HUES6 (cell line): ENCODE measurements at regions not wholly inside any gene's neighbourhood (a gene's known extent, or its start where the extent isn't known, plus 50 kb on each side); places are given as distances from the start of the nearest gene placed in this dataset.

Experiments
- H3K27ac ChIP-seq: 2 replicates; pipeline ENCODE4 v1.7.0; 2013; ENCODE audit warnings: low read depth, mild to moderate bottlenecking, low read length, inconsistent platforms
- H3K27me3 ChIP-seq: 2 replicates; pipeline ENCODE4 v1.6.1; 2013; ENCODE audit warnings: low read length; ENCODE audit not compliant: control insufficient read depth, insufficient read depth
- H3K36me3 ChIP-seq: 2 replicates; pipeline ENCODE4 v1.6.1; 2013; ENCODE audit warnings: low read length; ENCODE audit not compliant: control insufficient read depth, insufficient read depth
- H3K4me1 ChIP-seq: 2 replicates; pipeline ENCODE4 v1.6.1; 2013; ENCODE audit warnings: low read length; ENCODE audit not compliant: control insufficient read depth, insufficient read depth
- H3K4me3 ChIP-seq: 2 replicates; pipeline ENCODE4 v1.5.1; 2013; ENCODE audit warnings: low read depth, low read length
- H3K9ac ChIP-seq: one replicate; pipeline ENCODE4 v1.6.1; 2013; ENCODE audit warnings: mild to moderate bottlenecking, low read length
- H3K9me3 ChIP-seq: 2 replicates; pipeline ENCODE4 v1.6.1; 2013; ENCODE audit warnings: low read depth, low read length; ENCODE audit not compliant: control insufficient read depth, insufficient read depth

- H3K9me3 ChIP-seq = no peaks in the 10 kb centered on the region
- peaks cover 31% of the 10 kb centered on the region for H3K4me1 ChIP-seq
- no peak overlapping the region for H3K9ac ChIP-seq
- no peaks in the 10 kb centered on the region for H3K36me3 ChIP-seq
- H3K27me3 ChIP-seq = no peaks in the 10 kb centered on the region
- no peak overlapping the region for H3K27ac ChIP-seq
- H3K4me3 ChIP-seq = no peak overlapping the region
These were observed 50.3 kb downstream of the NAV1 start for GRCh38 chr1:201589186-201589585.

- Histone ChIP-seq H3K9ac (no peak overlapping the region), H3K27me3 (no peaks in the 10 kb centered on the region), H3K4me1 (peaks cover 35% of the 10 kb centered on the region), H3K9me3 (no peaks in the 10 kb centered on the region), H3K36me3 (no peaks in the 10 kb centered on the region), H3K4me3 (no peak overlapping the region), H3K27ac (no peak overlapping the region)
These were observed 51.5 kb downstream of the NAV1 start for GRCh38 chr1:201590474-201590873.

- no peak overlapping the region for H3K4me3 ChIP-seq
- H3K27ac ChIP-seq = no peak overlapping the region
- H3K27me3 ChIP-seq = no peaks in the 10 kb centered on the region
- H3K4me1 ChIP-seq = peaks cover 35% of the 10 kb centered on the region
- H3K9me3 ChIP-seq = no peaks in the 10 kb centered on the region
- H3K9ac ChIP-seq = no peak overlapping the region
- H3K36me3 ChIP-seq = no peaks in the 10 kb centered on the region
These were observed 52.4 kb downstream of the NAV1 start for GRCh38 chr1:201591348-201591747.

GRCh38 chr1:201591981-201592380, 53.1 kb downstream of the NAV1 start:
- H3K4me1 ChIP-seq = peaks cover 35% of the 10 kb centered on the region
- H3K9me3 ChIP-seq = no peaks in the 10 kb centered on the region
- H3K36me3 ChIP-seq = no peaks in the 10 kb centered on the region
- H3K9ac ChIP-seq = no peak overlapping the region
- no peak overlapping the region for H3K4me3 ChIP-seq
- no peak overlapping the region for H3K27ac ChIP-seq
- H3K27me3 ChIP-seq = no peaks in the 10 kb centered on the region

- H3K4me1 ChIP-seq = peaks cover 35% of the 10 kb centered on the region
- no peaks in the 10 kb centered on the region for H3K9me3 ChIP-seq
- H3K27me3 ChIP-seq = no peaks in the 10 kb centered on the region
- no peak overlapping the region for H3K27ac ChIP-seq
- H3K36me3 ChIP-seq = no peaks in the 10 kb centered on the region
- no peak overlapping the region for H3K4me3 ChIP-seq
- H3K9ac ChIP-seq = no peak overlapping the region
These were observed 54.4 kb downstream of the NAV1 start for GRCh38 chr1:201593200-201593921.

GRCh38 chr1:201594575-201595245, 55.8 kb downstream of the NAV1 start:
- Histone ChIP-seq H3K9me3 (no peaks in the 10 kb centered on the region), H3K9ac (no peak overlapping the region), H3K36me3 (no peaks in the 10 kb centered on the region), H3K27me3 (no peaks in the 10 kb centered on the region), H3K4me3 (no peak overlapping the region), H3K27ac (no peak overlapping the region), H3K4me1 (peaks cover 35% of the 10 kb centered on the region)

- no peaks in the 10 kb centered on the region for H3K27me3 ChIP-seq
- peaks cover 35% of the 10 kb centered on the region for H3K4me1 ChIP-seq
- no peak overlapping the region for H3K27ac ChIP-seq
- H3K9me3 ChIP-seq = no peaks in the 10 kb centered on the region
- H3K9ac ChIP-seq = no peak overlapping the region
- H3K36me3 ChIP-seq = no peaks in the 10 kb centered on the region
- H3K4me3 ChIP-seq = no peak overlapping the region
These were observed 56.5 kb downstream of the NAV1 start for GRCh38 chr1:201595381-201595780.

- Histone ChIP-seq H3K4me1 (peaks cover 28% of the 10 kb centered on the region), H3K4me3 (no peak overlapping the region)
These were observed 57.4 kb downstream of the NAV1 start for GRCh38 chr1:201596101-201596868.

GRCh38 chr1:201597551-201598230, 58.8 kb downstream of the NAV1 start:
- no peaks in the 10 kb centered on the region for H3K36me3 ChIP-seq
- H3K27ac ChIP-seq = no peak overlapping the region
- no peak overlapping the region for H3K9ac ChIP-seq
- H3K9me3 ChIP-seq = no peaks in the 10 kb centered on the region
- H3K27me3 ChIP-seq = no peaks in the 10 kb centered on the region
- no peak overlapping the region for H3K4me3 ChIP-seq
- H3K4me1 ChIP-seq = peaks cover 14% of the 10 kb centered on the region

More at GRCh38 chr1:201596101-201596868, 57.4 kb downstream of the NAV1 start:
- Histone ChIP-seq H3K9ac (no peak overlapping the region), H3K27ac (no peak overlapping the region), H3K27me3 (no peaks in the 10 kb centered on the region), H3K9me3 (no peaks in the 10 kb centered on the region), H3K36me3 (no peaks in the 10 kb centered on the region)

- no peak overlapping the region for H3K9ac ChIP-seq
- H3K4me3 ChIP-seq = no peak overlapping the region
- H3K4me1 ChIP-seq = peaks cover 7% of the 10 kb centered on the region
- no peak overlapping the region for H3K27ac ChIP-seq
- H3K36me3 ChIP-seq = no peaks in the 10 kb centered on the region
- H3K27me3 ChIP-seq = no peaks in the 10 kb centered on the region
- H3K9me3 ChIP-seq = no peaks in the 10 kb centered on the region
These were observed 59.5 kb downstream of the NAV1 start for GRCh38 chr1:201598396-201598795.
